ENCODE measurements at regions not wholly inside any gene's neighbourhood (a gene's known extent, or its start where the extent isn't known, plus 50 kb on each side); places are given as distances from the start of the nearest gene placed in this dataset.

- no peaks in the 10 kb centered on the region for H3K4me1 ChIP-seq (ENCODE audit: control insufficient read depth in 1 of 2, insufficient read depth in 2 of 2, low read length in 2 of 2)
- intact Hi-C loops (cut with DNase I): no loop called here
Observed at GRCh38 chr1:164953815-164954214, 394.8 kb downstream of the PBX1 start.

DNA sequence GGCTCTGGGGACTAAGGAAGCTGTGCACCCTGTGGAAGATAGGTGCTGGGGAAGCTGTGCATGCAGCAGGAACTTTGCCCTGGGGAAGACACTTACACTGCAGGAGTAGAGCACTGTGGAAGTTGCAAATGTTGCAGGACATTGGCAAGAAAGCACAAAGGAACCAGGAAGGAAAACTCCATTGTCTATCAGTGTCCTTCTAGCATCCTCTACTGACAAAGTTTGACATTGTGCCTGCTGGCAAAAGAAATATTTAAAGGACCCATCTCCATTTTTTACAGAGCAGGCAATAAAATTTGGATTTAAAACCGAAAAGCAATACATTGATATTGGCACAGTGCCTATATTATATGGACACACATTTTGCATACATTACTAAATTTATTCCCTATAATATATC, 394.1 kb downstream of the PBX1 start:
- WGBS, 2 donors: 78 to 83% methylated on average over 1 of the region's 1 CpG
- ATAC-seq (ENCODE audit: low FRiP score): no peak
- Histone ChIP-seq H3K27ac (ENCODE audit: low read depth in 1 of 2, low read length in 2 of 2) (no peak overlapping the region), H3K9me3 (ENCODE audit: control insufficient read depth, low read length) (peaks cover 5% of the 10 kb centered on the region), H3K36me3 (ENCODE audit: control insufficient read depth in 1 of 2, insufficient read depth in 2 of 2, low read length in 1 of 2) (no peaks in the 10 kb centered on the region), H3K4me1 (ENCODE audit: control insufficient read depth in 1 of 2, insufficient read depth in 2 of 2, low read length in 2 of 2) (no peaks in the 10 kb centered on the region), H3K4me3 (ENCODE audit: low read length in 2 of 2) (no peak overlapping the region), H3K27me3 (ENCODE audit: control insufficient read depth in 1 of 2, insufficient read depth in 2 of 2, low read length in 1 of 2) (no peaks in the 10 kb centered on the region)
- no peak for DNase-seq
- intact Hi-C loops (cut with DNase I): no loop called here

More at GRCh38 chr1:164953815-164954214, 394.8 kb downstream of the PBX1 start:
- H3K9me3 ChIP-seq (ENCODE audit: control insufficient read depth, low read length): peaks cover 4% of the 10 kb centered on the region
- WGBS, 2 donors: 70 to 72% methylated on average over 3 of the region's 3 CpGs
- no peak for ATAC-seq (ENCODE audit: low FRiP score)
- no peak overlapping the region for H3K27ac ChIP-seq (ENCODE audit: low read depth in 1 of 2, low read length in 2 of 2)
- DNase-seq: no peak
- H3K4me3 ChIP-seq (ENCODE audit: low read length in 2 of 2): no peak overlapping the region
- no peaks in the 10 kb centered on the region for H3K27me3 ChIP-seq (ENCODE audit: control insufficient read depth in 1 of 2, insufficient read depth in 2 of 2, low read length in 1 of 2)
- no peaks in the 10 kb centered on the region for H3K36me3 ChIP-seq (ENCODE audit: control insufficient read depth in 1 of 2, insufficient read depth in 2 of 2, low read length in 1 of 2)

DNA sequence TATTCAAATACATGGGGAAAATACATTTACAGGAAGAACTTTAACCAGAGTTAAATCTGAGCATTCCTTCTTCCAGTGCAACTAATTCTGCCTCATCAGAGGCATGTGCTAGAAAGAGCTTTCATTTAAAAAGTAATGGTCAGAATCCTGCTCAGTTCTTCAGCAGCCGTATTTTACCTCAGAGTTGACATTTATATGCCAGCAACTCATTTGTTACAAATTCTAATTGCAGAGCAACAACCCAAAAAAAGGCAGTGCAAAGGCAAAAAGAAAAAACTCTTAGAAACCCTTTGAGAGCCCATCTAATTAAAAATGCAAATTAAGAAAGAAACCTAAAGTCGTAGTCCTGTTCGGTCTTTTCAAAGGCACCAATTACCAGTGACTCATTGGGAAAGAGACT, 392.5 kb downstream of the PBX1 start:
- DNase-seq (no peak), ATAC-seq (ENCODE audit: low FRiP score) (no peak)
- Histone ChIP-seq H3K9me3 (ENCODE audit: control insufficient read depth, low read length) (peaks cover 5% of the 10 kb centered on the region), H3K36me3 (ENCODE audit: control insufficient read depth in 1 of 2, insufficient read depth in 2 of 2, low read length in 1 of 2) (no peaks in the 10 kb centered on the region), H3K27ac (ENCODE audit: low read depth in 1 of 2, low read length in 2 of 2) (no peak overlapping the region), H3K4me3 (ENCODE audit: low read length in 2 of 2) (no peak overlapping the region), H3K4me1 (ENCODE audit: control insufficient read depth in 1 of 2, insufficient read depth in 2 of 2, low read length in 2 of 2) (no peaks in the 10 kb centered on the region), H3K27me3 (ENCODE audit: control insufficient read depth in 1 of 2, insufficient read depth in 2 of 2, low read length in 1 of 2) (no peaks in the 10 kb centered on the region)
- 74 to 83% methylated on average over 3 of the region's 3 CpGs for WGBS, 2 donors
- intact Hi-C loops (cut with DNase I): no loop called here

DNA sequence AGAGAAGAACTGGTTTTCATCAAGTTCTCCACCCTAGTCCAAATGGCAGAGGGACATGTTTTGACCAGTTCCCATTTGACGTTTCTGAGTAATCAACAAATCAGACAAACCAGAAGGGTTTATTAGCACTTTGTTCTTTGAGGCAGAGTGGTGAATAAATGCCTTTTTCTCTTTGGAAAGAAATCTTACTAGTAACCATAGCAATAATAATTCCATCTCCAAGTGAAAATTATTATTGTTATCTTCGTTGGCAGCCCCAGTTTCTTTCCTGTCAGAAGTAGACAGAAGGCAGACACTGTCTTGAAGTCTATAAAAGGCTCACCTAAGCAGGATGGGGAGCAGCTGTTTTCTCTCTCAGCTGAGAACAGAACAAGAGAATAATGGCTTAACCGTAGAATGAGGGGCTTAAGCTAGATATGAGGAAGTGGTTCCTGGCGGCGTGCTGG, 391.6 kb downstream of the PBX1 start:
- no peaks in the 10 kb centered on the region for H3K4me1 ChIP-seq (ENCODE audit: control insufficient read depth in 1 of 2, insufficient read depth in 2 of 2, low read length in 2 of 2)
- no peak for DNase-seq
- WGBS, 2 donors: 39 to 40% methylated on average over 5 of the region's 5 CpGs
- no peak overlapping the region for H3K27ac ChIP-seq (ENCODE audit: low read depth in 1 of 2, low read length in 2 of 2)
- no peak for ATAC-seq (ENCODE audit: low FRiP score)
- peaks cover 5% of the 10 kb centered on the region for H3K9me3 ChIP-seq (ENCODE audit: control insufficient read depth, low read length)
- intact Hi-C loops (cut with DNase I): no loop called here
- H3K4me3 ChIP-seq (ENCODE audit: low read length in 2 of 2): no peak overlapping the region
- H3K27me3 ChIP-seq (ENCODE audit: control insufficient read depth in 1 of 2, insufficient read depth in 2 of 2, low read length in 1 of 2): no peaks in the 10 kb centered on the region
- H3K36me3 ChIP-seq (ENCODE audit: control insufficient read depth in 1 of 2, insufficient read depth in 2 of 2, low read length in 1 of 2): no peaks in the 10 kb centered on the region

DNA sequence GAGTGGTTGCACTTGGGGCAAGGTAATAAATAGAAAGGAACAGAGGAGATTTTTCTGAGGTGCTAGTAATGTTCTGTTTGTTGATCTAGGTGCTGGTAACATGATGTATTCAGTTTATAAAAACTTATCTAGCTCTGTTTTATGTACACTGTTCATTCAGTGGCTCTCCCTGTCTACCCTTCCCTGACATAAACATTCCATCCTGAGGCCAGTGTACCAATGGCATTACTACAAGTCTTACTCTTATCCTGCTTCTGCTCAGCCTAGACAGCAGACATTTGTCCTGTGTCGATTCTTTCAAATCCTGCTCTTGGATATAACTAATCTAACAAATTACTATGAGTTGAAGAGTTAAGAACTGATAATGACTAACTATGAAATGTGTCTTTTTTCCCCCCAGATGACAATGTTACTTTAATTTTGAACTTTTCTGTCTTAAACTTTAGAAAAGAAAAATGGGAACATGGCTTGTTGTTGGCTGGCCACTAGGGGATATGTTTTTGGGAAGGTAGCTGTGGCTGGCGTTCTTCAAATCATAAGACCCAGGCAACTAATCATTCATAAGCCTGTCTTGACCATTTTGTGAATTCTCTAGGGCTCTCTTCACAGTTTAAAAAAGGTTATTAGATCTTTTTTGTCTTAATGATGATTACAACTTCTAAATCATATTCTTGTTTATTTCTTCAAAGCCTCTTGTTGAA, 390.9 kb downstream of the PBX1 start:
- Histone ChIP-seq H3K27me3 (ENCODE audit: control insufficient read depth in 1 of 2, insufficient read depth in 2 of 2, low read length in 1 of 2) (no peaks in the 10 kb centered on the region), H3K4me1 (ENCODE audit: control insufficient read depth in 1 of 2, insufficient read depth in 2 of 2, low read length in 2 of 2) (no peaks in the 10 kb centered on the region), H3K4me3 (ENCODE audit: low read length in 2 of 2) (no peak overlapping the region), H3K27ac (ENCODE audit: low read depth in 1 of 2, low read length in 2 of 2) (no peak overlapping the region), H3K36me3 (ENCODE audit: control insufficient read depth in 1 of 2, insufficient read depth in 2 of 2, low read length in 1 of 2) (no peaks in the 10 kb centered on the region), H3K9me3 (ENCODE audit: control insufficient read depth, low read length) (peaks cover 5% of the 10 kb centered on the region)
- DNase-seq (no peak), ATAC-seq (ENCODE audit: low FRiP score) (no peak)
- WGBS, 2 donors: 61 to 65% methylated on average over 2 of the region's 2 CpGs
- intact Hi-C loops (cut with DNase I): no loop called here

- intact Hi-C loops (cut with DNase I): no loop called here
- no peaks in the 10 kb centered on the region for H3K36me3 ChIP-seq (ENCODE audit: control insufficient read depth in 1 of 2, insufficient read depth in 2 of 2, low read length in 1 of 2)
- no peaks in the 10 kb centered on the region for H3K27me3 ChIP-seq (ENCODE audit: control insufficient read depth in 1 of 2, insufficient read depth in 2 of 2, low read length in 1 of 2)
- peaks cover 5% of the 10 kb centered on the region for H3K9me3 ChIP-seq (ENCODE audit: control insufficient read depth, low read length)
- no peaks in the 10 kb centered on the region for H3K4me1 ChIP-seq (ENCODE audit: control insufficient read depth in 1 of 2, insufficient read depth in 2 of 2, low read length in 2 of 2)
- H3K27ac ChIP-seq (ENCODE audit: low read depth in 1 of 2, low read length in 2 of 2): no peak overlapping the region
- no peak overlapping the region for H3K4me3 ChIP-seq (ENCODE audit: low read length in 2 of 2)
- DNase-seq (no peak), ATAC-seq (ENCODE audit: low FRiP score) (no peak)
- WGBS, 2 donors: 75 to 80% methylated on average over 1 of the region's 1 CpG
Observed at GRCh38 chr1:164948101-164948500, 389.1 kb downstream of the PBX1 start.

GRCh38 chr1:164937291-164937690, 378.3 kb downstream of the PBX1 start:
- Histone ChIP-seq H3K27ac (ENCODE audit: low read depth in 1 of 2, low read length in 2 of 2) (no peak overlapping the region), H3K4me1 (ENCODE audit: control insufficient read depth in 1 of 2, insufficient read depth in 2 of 2, low read length in 2 of 2) (no peaks in the 10 kb centered on the region), H3K4me3 (ENCODE audit: low read length in 2 of 2) (no peak overlapping the region), H3K9me3 (ENCODE audit: control insufficient read depth, low read length) (peaks cover 2% of the 10 kb centered on the region), H3K27me3 (ENCODE audit: control insufficient read depth in 1 of 2, insufficient read depth in 2 of 2, low read length in 1 of 2) (no peaks in the 10 kb centered on the region), H3K36me3 (ENCODE audit: control insufficient read depth in 1 of 2, insufficient read depth in 2 of 2, low read length in 1 of 2) (no peaks in the 10 kb centered on the region)
- no peak for DNase-seq
- 61 to 66% methylated on average over 2 of the region's 2 CpGs for WGBS, 2 donors
- ATAC-seq (ENCODE audit: low FRiP score): no peak
- intact Hi-C loops (cut with DNase I): no loop called here

DNA sequence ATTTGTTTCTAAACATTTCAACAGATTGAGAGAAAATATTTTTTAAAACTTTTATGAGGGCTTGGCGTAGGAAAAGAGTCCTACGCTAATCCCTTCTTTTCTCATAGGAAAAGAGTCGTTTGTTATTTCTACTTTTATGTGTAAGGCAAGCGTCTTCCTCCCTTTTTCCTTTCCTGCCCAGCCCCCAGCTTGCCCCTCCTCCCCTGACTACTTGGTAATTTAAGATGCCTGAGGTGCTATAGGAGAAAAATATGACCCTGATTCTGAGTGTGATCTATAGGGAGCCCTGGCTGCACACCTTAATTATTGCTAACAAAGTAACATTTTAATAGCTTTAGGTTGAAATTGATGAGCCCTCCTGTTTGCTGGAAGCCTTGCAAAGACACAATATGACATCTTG, 373.6 kb downstream of the PBX1 start:
- no peaks in the 10 kb centered on the region for H3K36me3 ChIP-seq (ENCODE audit: control insufficient read depth in 1 of 2, insufficient read depth in 2 of 2, low read length in 1 of 2)
- DNase-seq (no peak), ATAC-seq (ENCODE audit: low FRiP score) (no peak)
- WGBS, 2 donors: 38 to 51% methylated on average over 4 of the region's 4 CpGs
- no peak overlapping the region for H3K4me3 ChIP-seq (ENCODE audit: low read length in 2 of 2)
- H3K4me1 ChIP-seq (ENCODE audit: control insufficient read depth in 1 of 2, insufficient read depth in 2 of 2, low read length in 2 of 2): no peaks in the 10 kb centered on the region
- no peaks in the 10 kb centered on the region for H3K27me3 ChIP-seq (ENCODE audit: control insufficient read depth in 1 of 2, insufficient read depth in 2 of 2, low read length in 1 of 2)
- no peaks in the 10 kb centered on the region for H3K9me3 ChIP-seq (ENCODE audit: control insufficient read depth, low read length)
- intact Hi-C loops (cut with DNase I): no loop called here
- H3K27ac ChIP-seq (ENCODE audit: low read depth in 1 of 2, low read length in 2 of 2): no peak overlapping the region

DNA sequence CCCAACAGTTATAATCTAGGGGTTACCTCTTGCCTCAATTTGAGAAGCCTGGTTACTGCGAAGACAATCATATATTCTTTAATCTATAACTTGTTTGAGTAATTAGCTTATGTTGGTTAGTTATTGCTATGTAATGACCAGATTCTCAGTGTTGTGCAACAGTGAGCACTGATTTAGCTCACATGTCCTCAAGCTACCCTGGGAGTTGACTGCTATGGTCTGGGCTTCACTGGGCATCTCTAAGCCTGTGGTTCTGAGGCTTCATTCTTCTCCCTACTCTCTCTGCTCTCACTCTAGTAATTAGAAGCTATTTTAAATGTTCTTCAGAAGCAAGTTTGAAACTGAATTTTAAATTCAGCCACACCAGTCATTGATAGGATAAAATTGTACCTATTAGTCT, 371.8 kb downstream of the PBX1 start:
- WGBS, 2 donors: 91 to 95% methylated on average over 1 of the region's 1 CpG
- no peak for DNase-seq
- Histone ChIP-seq H3K9me3 (ENCODE audit: control insufficient read depth, low read length) (no peaks in the 10 kb centered on the region), H3K27ac (ENCODE audit: low read depth in 1 of 2, low read length in 2 of 2) (no peak overlapping the region), H3K4me1 (ENCODE audit: control insufficient read depth in 1 of 2, insufficient read depth in 2 of 2, low read length in 2 of 2) (no peaks in the 10 kb centered on the region), H3K27me3 (ENCODE audit: control insufficient read depth in 1 of 2, insufficient read depth in 2 of 2, low read length in 1 of 2) (no peaks in the 10 kb centered on the region), H3K4me3 (ENCODE audit: low read length in 2 of 2) (no peak overlapping the region), H3K36me3 (ENCODE audit: control insufficient read depth in 1 of 2, insufficient read depth in 2 of 2, low read length in 1 of 2) (no peaks in the 10 kb centered on the region)
- no peak for ATAC-seq (ENCODE audit: low FRiP score)
- intact Hi-C loops (cut with DNase I): no loop called here

Measured in aorta (tissue), 5 donors.